GM12875 (cell line): ENCODE measurements at regions not wholly inside any gene's neighbourhood (a gene's known extent, or its start where the extent isn't known, plus 50 kb on each side); places are given as distances from the start of the nearest gene placed in this dataset.

Source experiments
- H3K4me3 ChIP-seq: one replicate; pipeline ENCODE4 v1.5.1; 2011; ENCODE audit warnings: low read depth, low read length, control low read depth
- TF ChIP-seq, protein P1 (sequence below): IDR thresholded peaks from 2 replicates; pipeline ENCODE4 v1.5.1; 2011; ENCODE audit warnings: low read depth, mild to moderate bottlenecking, control low read depth, inconsistent platforms, low read length, moderate library complexity, borderline replicate concordance; ENCODE audit not compliant: insufficient read depth

DNA sequence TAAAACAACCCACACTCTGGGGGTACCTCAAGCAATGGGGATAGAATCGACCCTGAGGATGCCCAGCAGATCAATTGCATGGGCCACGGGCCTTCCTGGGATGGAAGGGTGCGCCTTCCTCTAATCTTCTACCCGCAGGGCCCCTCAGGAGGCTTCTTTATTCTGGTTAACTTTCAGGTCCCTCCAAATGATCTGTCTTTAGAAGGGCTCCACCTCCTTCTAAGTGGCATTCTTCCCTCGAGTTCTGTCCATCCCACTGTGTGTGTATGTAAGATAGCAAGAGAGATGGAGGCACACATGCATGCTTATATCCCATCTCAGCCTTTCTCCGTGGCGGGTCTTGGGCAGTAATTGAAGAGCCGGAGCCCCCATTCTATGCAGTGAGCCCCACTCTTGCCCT lies 125.7 kb downstream of the MRM1 start:
- TF ChIP-seq, protein P1, sequence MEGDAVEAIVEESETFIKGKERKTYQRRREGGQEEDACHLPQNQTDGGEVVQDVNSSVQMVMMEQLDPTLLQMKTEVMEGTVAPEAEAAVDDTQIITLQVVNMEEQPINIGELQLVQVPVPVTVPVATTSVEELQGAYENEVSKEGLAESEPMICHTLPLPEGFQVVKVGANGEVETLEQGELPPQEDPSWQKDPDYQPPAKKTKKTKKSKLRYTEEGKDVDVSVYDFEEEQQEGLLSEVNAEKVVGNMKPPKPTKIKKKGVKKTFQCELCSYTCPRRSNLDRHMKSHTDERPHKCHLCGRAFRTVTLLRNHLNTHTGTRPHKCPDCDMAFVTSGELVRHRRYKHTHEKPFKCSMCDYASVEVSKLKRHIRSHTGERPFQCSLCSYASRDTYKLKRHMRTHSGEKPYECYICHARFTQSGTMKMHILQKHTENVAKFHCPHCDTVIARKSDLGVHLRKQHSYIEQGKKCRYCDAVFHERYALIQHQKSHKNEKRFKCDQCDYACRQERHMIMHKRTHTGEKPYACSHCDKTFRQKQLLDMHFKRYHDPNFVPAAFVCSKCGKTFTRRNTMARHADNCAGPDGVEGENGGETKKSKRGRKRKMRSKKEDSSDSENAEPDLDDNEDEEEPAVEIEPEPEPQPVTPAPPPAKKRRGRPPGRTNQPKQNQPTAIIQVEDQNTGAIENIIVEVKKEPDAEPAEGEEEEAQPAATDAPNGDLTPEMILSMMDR: no peak
- no peak overlapping the region for H3K4me3 ChIP-seq

DNA sequence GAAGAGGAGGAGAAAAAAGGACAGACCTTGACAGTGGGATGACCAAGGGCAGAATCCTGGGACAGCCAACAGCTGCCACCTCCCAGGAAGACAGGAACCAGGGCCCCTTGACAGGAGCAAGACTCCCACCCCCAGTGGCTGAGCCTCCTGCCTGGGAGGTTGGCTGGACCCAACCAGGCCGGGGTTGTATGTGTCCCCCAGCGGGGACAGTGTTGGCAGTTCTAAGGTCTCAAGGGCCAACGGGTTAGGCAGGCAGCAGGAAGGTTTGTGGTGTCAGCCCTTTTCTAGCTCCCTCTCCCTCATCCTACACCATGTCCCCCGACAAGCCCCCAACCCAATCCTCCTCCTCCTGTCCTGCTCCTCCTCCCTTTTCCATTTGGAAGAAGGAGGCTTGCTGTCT lies 126.2 kb downstream of the MRM1 start:
- TF ChIP-seq, protein P1: no peak

DNA sequence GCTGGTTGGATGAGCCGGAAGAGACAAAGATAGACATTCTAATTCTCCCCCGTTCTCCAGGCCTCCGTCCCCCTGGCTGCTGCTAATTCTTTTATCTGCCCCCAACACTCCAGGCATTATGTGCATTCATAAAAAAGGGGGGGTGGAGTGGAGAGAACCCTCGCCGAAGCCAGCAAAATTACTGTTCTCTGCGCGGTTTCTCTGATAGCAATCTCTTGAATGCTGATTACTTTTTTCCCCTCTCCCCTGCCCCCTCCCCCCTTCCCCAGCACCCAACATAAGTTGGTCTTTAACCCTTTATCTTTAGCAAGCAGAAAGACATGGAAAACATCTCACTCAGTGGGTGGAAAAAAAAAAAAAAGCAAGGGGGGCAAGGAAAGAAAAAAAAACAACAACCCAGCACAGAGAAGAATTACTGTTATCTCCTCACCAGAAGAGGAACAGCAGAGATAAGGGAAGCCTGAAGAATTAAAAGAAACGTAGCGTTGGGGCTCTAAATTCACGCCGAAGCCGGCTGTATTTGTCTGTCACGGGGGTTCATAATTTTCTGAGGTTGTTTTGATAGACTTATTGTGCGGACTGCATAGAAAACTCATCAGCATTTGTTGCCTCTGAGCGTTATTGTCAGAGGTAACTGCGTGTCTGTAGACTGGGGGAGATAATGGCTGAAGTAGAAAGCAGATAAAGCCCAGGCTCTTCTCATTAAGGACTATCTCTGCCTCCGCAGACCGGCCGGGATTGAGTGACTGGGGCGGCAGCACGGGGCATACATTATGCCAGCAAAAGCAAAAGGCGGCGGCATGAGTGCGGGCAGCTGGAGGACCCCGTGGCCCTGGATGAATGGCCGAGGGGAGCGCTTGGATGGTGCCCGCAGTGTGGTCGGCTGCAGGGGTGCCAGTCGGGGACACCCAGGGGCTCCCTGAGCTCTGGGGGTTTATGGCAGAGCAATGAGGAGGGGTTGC lies 126.9 kb downstream of the MRM1 start:
- no peak overlapping the region for H3K4me3 ChIP-seq
- TF ChIP-seq, protein P1: no peak

More for the DNA sequence above, 126.2 kb downstream of the MRM1 start:
- H3K4me3 ChIP-seq: no peak overlapping the region

DNA sequence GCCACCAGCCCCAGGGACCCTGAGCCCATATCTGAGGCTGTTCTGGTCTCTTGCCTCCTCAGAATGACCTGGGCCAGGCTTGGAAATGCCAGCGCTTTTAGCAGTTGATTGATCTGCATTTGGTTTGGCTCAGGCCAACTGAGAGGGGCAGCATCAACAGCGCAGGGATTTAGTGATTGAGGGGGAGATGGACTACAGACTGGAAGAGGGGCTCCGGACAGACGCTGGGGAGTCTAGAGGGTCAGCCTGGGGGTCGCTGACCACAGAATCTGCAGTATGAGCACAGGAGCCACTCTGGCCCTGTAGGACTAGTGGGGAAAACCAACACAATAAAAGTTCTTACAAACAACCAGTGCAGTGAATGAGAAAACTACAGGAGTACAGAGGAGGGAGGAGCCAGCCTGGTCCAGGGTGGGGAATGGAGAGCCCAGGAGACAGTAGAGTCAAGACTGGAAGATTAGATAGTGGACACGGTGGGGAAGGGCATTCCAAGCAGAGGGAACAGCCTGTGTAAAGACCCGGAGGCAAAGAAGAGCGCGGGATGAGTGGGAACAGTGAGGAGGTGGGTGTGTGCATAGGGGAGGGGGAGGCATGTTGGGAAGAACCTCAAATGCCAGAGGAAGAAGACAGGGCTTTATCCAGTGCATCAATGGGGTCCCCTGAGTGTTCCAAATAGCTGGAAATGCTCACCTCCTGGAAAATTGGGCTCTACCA lies 128.9 kb downstream of the MRM1 start:
- TF ChIP-seq, protein P1: no peak

DNA sequence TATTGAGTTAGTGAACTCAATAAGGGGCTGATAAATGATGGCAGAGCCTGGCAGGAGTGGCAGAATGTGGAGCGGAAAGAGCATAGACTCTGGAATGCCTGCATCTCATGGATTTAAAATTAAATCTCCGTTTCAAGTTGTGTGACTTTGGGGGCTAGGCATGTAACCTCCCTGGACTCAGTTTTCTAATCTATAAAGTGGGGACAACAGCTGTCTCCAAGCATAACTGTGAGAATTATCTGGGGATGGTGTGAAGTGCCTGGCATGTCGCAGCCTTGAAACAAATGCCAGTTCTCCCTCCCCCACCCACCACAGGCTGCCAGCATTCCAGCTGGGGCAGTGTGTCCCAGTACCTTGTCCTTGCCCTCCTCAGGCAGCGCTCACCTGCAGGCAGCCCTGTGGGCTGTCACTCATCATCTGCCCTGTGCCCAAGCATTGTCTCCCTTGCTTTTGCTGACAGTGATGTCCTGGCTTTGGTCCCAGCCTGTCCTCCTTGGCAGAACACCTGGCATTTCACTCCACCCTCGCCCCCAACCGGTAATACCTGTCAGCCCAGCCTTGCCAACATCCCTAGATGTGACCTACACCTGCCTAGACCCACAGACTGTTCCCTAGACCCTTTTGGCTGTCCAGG lies 129.6 kb downstream of the MRM1 start:
- no peak overlapping the region for H3K4me3 ChIP-seq
- TF ChIP-seq, protein P1: no peak

More for the DNA sequence above, 128.9 kb downstream of the MRM1 start:
- H3K4me3 ChIP-seq: no peak overlapping the region

DNA sequence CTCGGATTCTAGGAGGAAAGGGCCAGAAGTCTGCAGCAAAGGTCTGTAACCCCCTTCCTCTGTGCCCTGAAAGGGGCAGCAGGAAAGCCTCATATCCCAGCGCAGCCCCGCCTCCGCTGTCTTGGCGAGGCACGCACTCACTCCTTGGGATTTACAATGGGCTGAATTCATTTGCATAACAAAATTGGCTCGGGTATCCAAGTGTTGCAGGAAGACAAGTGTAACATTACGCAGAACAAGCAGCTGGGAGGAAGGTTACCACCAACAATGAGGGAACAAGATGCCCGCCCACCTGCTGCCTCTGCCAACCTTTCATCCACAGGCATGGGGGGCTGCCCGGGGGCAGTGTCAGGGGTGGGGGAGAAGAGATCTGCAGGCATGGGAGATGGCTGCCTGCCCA lies 130.4 kb downstream of the MRM1 start:
- no peak overlapping the region for H3K4me3 ChIP-seq
- TF ChIP-seq, protein P1: no peak
